HG02840 (cell line): ENCODE measurements at regions not wholly inside any gene's neighbourhood (a gene's known extent, or its start where the extent isn't known, plus 50 kb on each side); places are given as distances from the start of the nearest gene placed in this dataset.
A peak's percentile ranks its signal among the peaks of the same experiment; 100 is the strongest.
"Not testable (repeated sequence)": the region's sequence is repeated elsewhere in the genome, so short reads cannot be mapped to it uniquely, and the experiment has no call there.

Source experiments
- ATAC-seq: cut with Tn5 transposase; IDR thresholded peaks from one replicate; pipeline ENCODE4 v1.9.1; 2021; ENCODE audit warnings: mild to moderate bottlenecking, moderate library complexity, moderate number of reproducible peaks; ENCODE audit not compliant: unreplicated experiment, low FRiP score

GRCh38 chr3:18237251-18238005 lies 187.7 kb downstream of the SATB1 start:
- peak; percentile 89 for ATAC-seq

DNA sequence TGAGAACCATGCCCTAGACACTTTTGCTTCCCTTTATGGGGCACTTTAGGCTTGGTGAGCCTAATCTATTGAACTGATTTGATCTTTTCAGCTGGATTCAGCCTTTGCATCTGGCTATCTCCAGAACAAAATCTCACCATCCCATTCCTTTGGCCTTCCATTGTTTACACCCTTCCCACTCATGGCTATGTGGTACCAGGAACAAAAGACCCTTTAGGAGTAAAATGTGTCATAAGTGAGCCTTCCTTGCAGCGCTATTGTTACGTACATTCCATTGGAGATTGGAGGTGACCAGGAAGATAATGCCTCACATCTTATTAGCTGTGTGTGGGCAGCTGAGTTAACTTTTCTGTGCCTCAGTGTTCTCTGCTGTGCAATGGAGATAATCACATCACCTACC lies 188.4 kb downstream of the SATB1 start:
- ATAC-seq = no peak

- no peak for ATAC-seq
Measured at GRCh38 chr3:18234717-18235335, 190.3 kb downstream of the SATB1 start.

GRCh38 chr3:18233987-18234716 lies 191.0 kb downstream of the SATB1 start:
- no peak for ATAC-seq

DNA sequence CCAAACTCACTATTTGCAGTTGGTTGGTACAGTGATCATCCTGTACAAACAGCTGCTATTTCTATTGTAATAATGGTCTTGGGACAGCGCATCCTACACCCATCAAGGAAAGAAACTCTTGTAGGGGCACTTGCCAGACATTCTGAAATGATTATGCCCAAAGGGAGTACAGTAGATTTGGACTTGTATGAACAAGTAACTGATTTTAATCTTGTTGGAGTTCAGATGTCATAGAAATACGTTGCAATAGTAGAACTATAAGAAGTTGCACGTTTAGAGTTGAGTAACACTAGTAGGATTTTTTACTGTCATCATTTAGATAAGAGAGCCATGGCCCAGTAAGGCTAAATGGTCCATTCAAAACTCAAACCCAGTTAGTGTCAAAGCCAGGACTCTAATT lies 192.8 kb downstream of the SATB1 start:
- no peak for ATAC-seq

GRCh38 chr3:18228060-18228459 lies 197.1 kb downstream of the SATB1 start:
- no peak for ATAC-seq

- no peak for ATAC-seq
Measured at GRCh38 chr3:18225709-18226108, 199.4 kb downstream of the SATB1 start.

GRCh38 chr3:18224426-18224825 lies 200.7 kb downstream of the SATB1 start:
- no peak for ATAC-seq

DNA sequence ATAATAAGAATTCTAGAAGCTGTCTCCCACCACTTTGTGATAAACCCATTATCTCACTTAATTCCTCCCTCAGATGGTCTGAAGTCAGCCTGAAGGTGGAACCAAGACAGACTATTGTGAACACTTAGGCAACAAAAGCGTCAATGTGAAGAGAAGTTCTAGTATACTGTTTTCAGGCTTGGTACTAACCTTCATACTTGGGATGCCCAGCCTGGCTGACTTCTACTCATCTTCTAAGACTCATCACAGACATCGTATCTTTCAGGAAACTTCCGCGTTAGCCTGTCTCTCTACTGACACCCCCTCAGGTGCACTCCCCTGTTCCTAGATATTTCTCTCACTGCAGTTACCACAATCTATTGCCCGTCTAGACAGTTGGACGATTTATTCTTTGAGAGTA lies 201.2 kb downstream of the SATB1 start:
- peak; percentile 31 for ATAC-seq

- ATAC-seq = peak; percentile 98
Measured at GRCh38 chr3:18223571-18223970, 201.6 kb downstream of the SATB1 start.

- no peak for ATAC-seq
Measured at GRCh38 chr3:18222686-18223085, 202.5 kb downstream of the SATB1 start.

GRCh38 chr3:18217507-18218174 lies 207.5 kb downstream of the SATB1 start:
- ATAC-seq = no peak

DNA sequence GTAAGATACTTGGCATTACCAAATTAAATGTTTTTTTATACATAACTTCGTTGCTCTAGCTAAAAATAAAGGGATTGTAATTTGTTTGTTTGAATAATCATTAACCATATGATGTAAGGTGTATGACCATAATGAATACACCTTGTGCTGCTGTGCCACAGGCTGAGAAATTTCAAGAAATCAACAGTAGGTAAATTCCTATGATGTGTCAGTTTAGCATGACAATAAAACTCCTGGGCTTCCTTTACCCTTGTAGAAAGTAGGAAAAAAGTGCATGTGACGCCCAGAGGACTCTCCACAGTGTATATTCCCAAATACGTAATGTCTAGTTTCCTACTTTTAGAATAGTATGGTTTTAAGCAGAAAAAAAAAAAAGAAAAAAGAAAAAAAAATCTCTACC lies 208.1 kb downstream of the SATB1 start:
- ATAC-seq = no peak

- no peak for ATAC-seq
Measured at GRCh38 chr3:18215639-18216038, 209.5 kb downstream of the SATB1 start.

DNA sequence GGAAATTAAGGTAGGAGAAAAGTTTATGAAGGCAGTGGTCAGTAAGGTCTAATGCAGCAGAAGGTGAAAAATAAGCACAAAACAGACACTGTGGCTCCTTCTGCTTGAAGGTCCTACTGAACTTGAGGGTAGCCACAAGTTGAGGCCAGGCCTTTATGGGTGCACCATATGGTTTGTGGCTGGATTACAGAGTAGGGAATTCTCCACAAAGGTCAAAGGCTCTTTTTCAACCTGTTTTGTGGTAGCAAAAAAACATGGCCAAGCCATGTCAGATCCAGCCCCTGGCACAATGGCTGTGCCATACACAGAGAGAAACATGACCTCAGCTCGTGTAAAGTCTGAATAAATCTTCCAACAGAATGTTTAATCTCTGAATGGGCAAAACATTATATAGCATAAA lies 214.0 kb downstream of the SATB1 start:
- ATAC-seq = no peak

DNA sequence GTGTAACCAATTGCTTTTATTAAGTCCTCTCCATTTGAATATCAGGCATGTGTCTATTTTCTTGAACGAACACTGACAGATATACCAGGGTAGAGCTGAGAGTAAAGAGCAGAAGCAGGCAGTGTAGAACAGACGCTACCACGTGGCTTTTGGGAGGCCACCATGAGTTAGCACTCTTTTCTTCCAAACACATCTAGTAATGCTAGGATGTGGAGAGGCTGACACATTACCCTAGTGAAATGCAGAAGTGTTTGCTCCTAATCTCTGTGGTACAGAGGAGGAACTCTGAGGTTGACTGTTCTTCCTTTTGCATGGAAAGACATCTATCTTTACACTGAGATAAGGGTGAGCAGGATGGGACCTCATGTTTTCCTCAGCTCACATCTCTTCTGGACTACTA lies 216.3 kb downstream of the SATB1 start:
- no peak for ATAC-seq

DNA sequence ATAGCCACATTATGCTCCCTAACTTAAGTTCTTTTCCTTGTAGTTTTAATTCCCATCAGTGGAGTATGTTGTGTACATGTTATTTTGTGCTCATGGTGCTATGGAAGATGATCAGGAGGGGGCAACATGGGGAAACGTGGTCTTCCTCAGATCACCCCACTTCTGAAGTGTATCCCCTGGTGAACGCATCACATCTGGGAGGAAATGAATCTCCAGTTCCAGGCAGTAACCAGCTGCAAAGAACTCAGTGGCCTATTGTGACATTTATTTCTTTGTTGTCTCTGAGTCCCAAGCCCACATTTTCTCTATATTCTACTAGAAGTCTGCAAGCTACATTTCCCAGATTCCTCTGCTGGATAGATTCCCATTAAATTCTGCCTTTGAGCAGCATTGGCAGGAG lies 217.0 kb downstream of the SATB1 start:
- ATAC-seq = no peak

GRCh38 chr3:18207226-18207625 lies 217.9 kb downstream of the SATB1 start:
- no peak for ATAC-seq

DNA sequence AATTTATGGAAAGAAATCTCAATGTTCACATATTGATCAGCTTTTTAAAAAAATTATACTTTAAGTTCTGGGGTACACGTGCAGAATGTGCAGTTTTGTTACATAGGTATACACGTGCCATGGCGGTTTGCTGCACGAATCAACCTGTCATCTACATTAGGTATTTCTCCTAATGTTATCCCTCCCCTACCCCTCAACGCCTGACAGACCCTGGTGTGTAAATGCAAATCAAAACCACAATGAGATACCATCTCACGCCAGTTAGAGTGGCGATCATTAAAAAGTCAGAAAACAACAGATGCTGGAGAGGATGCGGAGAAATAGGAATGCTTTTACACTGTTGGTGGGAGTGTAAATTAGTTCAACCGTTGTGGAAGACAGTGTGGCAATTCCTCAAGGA lies 219.4 kb downstream of the SATB1 start:
- not testable (repeated sequence) for ATAC-seq

DNA sequence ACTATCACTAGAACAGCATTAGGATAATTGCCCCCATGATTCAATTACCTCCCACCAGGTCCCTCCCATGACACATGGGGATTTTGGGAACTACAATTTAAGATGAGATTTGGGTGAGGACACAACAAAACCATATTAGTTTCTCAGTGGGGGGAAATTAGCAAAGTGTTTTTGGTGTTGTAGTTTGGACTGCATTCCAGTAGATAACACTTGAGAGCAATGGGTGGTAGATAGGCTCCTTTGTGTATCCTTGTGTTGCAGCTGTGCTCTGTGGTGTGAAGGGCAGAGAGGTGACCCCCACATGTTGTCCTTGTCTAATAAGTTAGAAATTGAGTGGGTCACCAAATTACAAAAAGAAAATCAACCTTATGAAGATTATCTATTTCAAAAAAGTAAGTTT lies 223.8 kb downstream of the SATB1 start:
- ATAC-seq = no peak

- ATAC-seq = no peak
Measured at GRCh38 chr3:18199757-18200156, 225.4 kb downstream of the SATB1 start.
